Natural killer cell treated with Interleukin-12 subunit alpha and Interleukin-12 subunit beta and Interleukin-15 and Interleukin-18, amount 100 ng/mL, for 72 hours (primary cell): ENCODE measurements at regions not wholly inside any gene's neighbourhood (a gene's known extent, or its start where the extent isn't known, plus 50 kb on each side); places are given as distances from the start of the nearest gene placed in this dataset.

Experiments
- ATAC-seq, 2 donors: fragments of 150-1000 bp; cut with Tn5 transposase in 1 of 2; sonication (Bioruptor Pico), chemical (Tn5 transposase) in 1 of 2; 2 replicates each; pipeline ENCODE4 v1.10.0; 2021
- DNase-seq: peaks from one replicate; pipeline ENCODE4 v3.0.0; 2022; ENCODE audit warnings: low spot score
- H3K27ac Mint-ChIP-seq, 2 donors: 1 replicate in 1 of 2; 2 replicates in 1 of 2; pipeline ENCODE4 v1.8.0; 2022; ENCODE audit warnings: mixed read lengths in 2 of 2, mild to moderate bottlenecking in 1 of 2, moderate library complexity in 1 of 2
- H3K27me3 Mint-ChIP-seq, 2 donors: 1 replicate in 1 of 2; 2 replicates in 1 of 2; pipeline ENCODE4 v1.8.0; 2022; ENCODE audit warnings: mixed read lengths in 2 of 2
- H3K36me3 Mint-ChIP-seq: one replicate; pipeline ENCODE4 v1.8.0; 2022; ENCODE audit warnings: mixed read lengths
- H3K4me1 Mint-ChIP-seq, 2 donors: 1 replicate in 1 of 2; 2 replicates in 1 of 2; pipeline ENCODE4 v1.8.0; 2022; ENCODE audit warnings: low read depth in 2 of 2, mixed read lengths in 2 of 2, mild to moderate bottlenecking in 1 of 2
- H3K4me3 Mint-ChIP-seq: one replicate; pipeline ENCODE4 v1.8.0; 2022; ENCODE audit warnings: mixed read lengths
- H3K9me3 Mint-ChIP-seq: 2 replicates; pipeline ENCODE4 v1.8.0; 2022; ENCODE audit warnings: mixed read lengths

GRCh38 chr1:222370913-222371675 is 176.8 kb downstream of the HHIPL2 start:
- Mint-ChIP-seq H3K36me3 (no peaks in the 10 kb centered on the region), H3K9me3 (no peaks in the 10 kb centered on the region), H3K4me1 (no peaks in the 10 kb centered on the region), H3K27ac (no peak overlapping the region), H3K27me3 (peaks cover 10 to 12% of the 10 kb centered on the region in 2 donors), H3K4me3 (no peak overlapping the region)
- ATAC-seq (no peak), DNase-seq (no peak)

GRCh38 chr1:222370081-222370912 is 177.6 kb downstream of the HHIPL2 start:
- H3K27ac Mint-ChIP-seq = no peak overlapping the region
- no peak for ATAC-seq

GRCh38 chr1:222369148-222369547 is 178.8 kb downstream of the HHIPL2 start:
- ATAC-seq (no peak), DNase-seq (no peak)
- no peaks in the 10 kb centered on the region for H3K9me3 Mint-ChIP-seq
- H3K27me3 Mint-ChIP-seq = peaks cover 10 to 12% of the 10 kb centered on the region in 2 donors
- H3K36me3 Mint-ChIP-seq = no peaks in the 10 kb centered on the region
- H3K4me1 Mint-ChIP-seq = no peaks in the 10 kb centered on the region
- no peak overlapping the region for H3K4me3 Mint-ChIP-seq
- H3K27ac Mint-ChIP-seq = no peak overlapping the region

More at GRCh38 chr1:222370081-222370912, 177.6 kb downstream of the HHIPL2 start:
- DNase-seq = no peak
- Mint-ChIP-seq H3K9me3 (no peaks in the 10 kb centered on the region), H3K4me3 (no peak overlapping the region), H3K36me3 (no peaks in the 10 kb centered on the region), H3K4me1 (no peaks in the 10 kb centered on the region), H3K27me3 (peaks cover 10 to 12% of the 10 kb centered on the region in 2 donors)

GRCh38 chr1:222358100-222358499 is 189.8 kb downstream of the HHIPL2 start:
- no peaks in the 10 kb centered on the region for H3K4me1 Mint-ChIP-seq
- H3K27me3 Mint-ChIP-seq = peaks cover 9 to 13% of the 10 kb centered on the region in 2 donors
- DNase-seq (no peak), ATAC-seq (no peak)
- H3K9me3 Mint-ChIP-seq = no peaks in the 10 kb centered on the region
- no peak overlapping the region for H3K4me3 Mint-ChIP-seq
- no peak overlapping the region for H3K27ac Mint-ChIP-seq
- no peaks in the 10 kb centered on the region for H3K36me3 Mint-ChIP-seq

- no peak overlapping the region for H3K4me3 Mint-ChIP-seq
- H3K27me3 Mint-ChIP-seq = peaks cover 9 to 13% of the 10 kb centered on the region in 2 donors
- DNase-seq (no peak), ATAC-seq (no peak)
- H3K4me1 Mint-ChIP-seq = no peaks in the 10 kb centered on the region
- no peak overlapping the region for H3K27ac Mint-ChIP-seq
- no peaks in the 10 kb centered on the region for H3K36me3 Mint-ChIP-seq
- no peaks in the 10 kb centered on the region for H3K9me3 Mint-ChIP-seq
Measured at GRCh38 chr1:222357252-222357651, 190.7 kb downstream of the HHIPL2 start.

- H3K4me3 Mint-ChIP-seq = no peak overlapping the region
- H3K4me1 Mint-ChIP-seq = peaks cover 0 to 3% of the 10 kb centered on the region in 2 donors
- ATAC-seq (no peak), DNase-seq (no peak)
- no peak overlapping the region for H3K27ac Mint-ChIP-seq
- peaks cover 4% of the 10 kb centered on the region for H3K36me3 Mint-ChIP-seq
- peaks cover 21 to 40% of the 10 kb centered on the region in 2 donors for H3K27me3 Mint-ChIP-seq
- peaks cover 4% of the 10 kb centered on the region for H3K9me3 Mint-ChIP-seq
Measured at GRCh38 chr1:222347627-222348026, 200.3 kb downstream of the HHIPL2 start.

GRCh38 chr1:222346955-222347354 is 200.9 kb downstream of the HHIPL2 start:
- ATAC-seq (no peak), DNase-seq (no peak)
- Mint-ChIP-seq H3K36me3 (peaks cover 4% of the 10 kb centered on the region), H3K27ac (no peak overlapping the region), H3K9me3 (peaks cover 4% of the 10 kb centered on the region), H3K4me1 (peaks cover 0 to 3% of the 10 kb centered on the region in 2 donors), H3K27me3 (peaks cover 21 to 42% of the 10 kb centered on the region in 2 donors), H3K4me3 (no peak overlapping the region)

GRCh38 chr1:222339376-222339947 is 208.4 kb downstream of the HHIPL2 start:
- peaks cover 6 to 29% of the 10 kb centered on the region in 2 donors for H3K27me3 Mint-ChIP-seq
- no peak overlapping the region for H3K27ac Mint-ChIP-seq
- no peaks in the 10 kb centered on the region for H3K36me3 Mint-ChIP-seq
- H3K4me1 Mint-ChIP-seq = no peaks in the 10 kb centered on the region
- DNase-seq (no peak), ATAC-seq (no peak)
- H3K4me3 Mint-ChIP-seq = no peak overlapping the region
- no peaks in the 10 kb centered on the region for H3K9me3 Mint-ChIP-seq

GRCh38 chr1:222335586-222335985 is 212.3 kb downstream of the HHIPL2 start:
- Mint-ChIP-seq H3K36me3 (no peaks in the 10 kb centered on the region), H3K27ac (no peak overlapping the region)

GRCh38 chr1:222334026-222334680 is 213.8 kb downstream of the HHIPL2 start:
- DNase-seq (no peak), ATAC-seq (no peak)
- no peak overlapping the region for H3K27ac Mint-ChIP-seq
- H3K4me1 Mint-ChIP-seq = no peaks in the 10 kb centered on the region
- H3K36me3 Mint-ChIP-seq = no peaks in the 10 kb centered on the region
- H3K4me3 Mint-ChIP-seq = no peak overlapping the region
- peaks cover 8 to 15% of the 10 kb centered on the region in 2 donors for H3K27me3 Mint-ChIP-seq
- no peaks in the 10 kb centered on the region for H3K9me3 Mint-ChIP-seq

More at GRCh38 chr1:222335586-222335985, 212.3 kb downstream of the HHIPL2 start:
- Mint-ChIP-seq H3K9me3 (no peaks in the 10 kb centered on the region), H3K4me3 (no peak overlapping the region), H3K4me1 (no peaks in the 10 kb centered on the region), H3K27me3 (peaks cover 6 to 21% of the 10 kb centered on the region in 2 donors)
- no peak for DNase-seq
- no peak for ATAC-seq

GRCh38 chr1:222331765-222332164 is 216.1 kb downstream of the HHIPL2 start:
- H3K36me3 Mint-ChIP-seq = no peaks in the 10 kb centered on the region
- H3K4me3 Mint-ChIP-seq = no peak overlapping the region
- H3K27ac Mint-ChIP-seq = no peak overlapping the region
- H3K9me3 Mint-ChIP-seq = no peaks in the 10 kb centered on the region
- H3K4me1 Mint-ChIP-seq = no peaks in the 10 kb centered on the region
- no peak for ATAC-seq
- peaks cover 2 to 11% of the 10 kb centered on the region in 2 donors for H3K27me3 Mint-ChIP-seq
- DNase-seq = no peak

GRCh38 chr1:222331340-222331739 is 216.6 kb downstream of the HHIPL2 start:
- peaks cover 2 to 7% of the 10 kb centered on the region in 2 donors for H3K27me3 Mint-ChIP-seq
- no peaks in the 10 kb centered on the region for H3K4me1 Mint-ChIP-seq
- no peak for DNase-seq
- H3K9me3 Mint-ChIP-seq = no peaks in the 10 kb centered on the region
- no peaks in the 10 kb centered on the region for H3K36me3 Mint-ChIP-seq
- no peak overlapping the region for H3K27ac Mint-ChIP-seq
- no peak overlapping the region for H3K4me3 Mint-ChIP-seq
- no peak for ATAC-seq

- Mint-ChIP-seq H3K4me3 (no peak overlapping the region), H3K4me1 (no peaks in the 10 kb centered on the region), H3K27me3 (peaks cover 2 to 7% of the 10 kb centered on the region in 2 donors), H3K9me3 (no peaks in the 10 kb centered on the region), H3K36me3 (no peaks in the 10 kb centered on the region), H3K27ac (no peak overlapping the region)
- DNase-seq (no peak), ATAC-seq (no peak)
Measured at GRCh38 chr1:222329493-222330045, 218.3 kb downstream of the HHIPL2 start.
